OCI-LY3 (cell line): ENCODE measurements at regions not wholly inside any gene's neighbourhood (a gene's known extent, or its start where the extent isn't known, plus 50 kb on each side); places are given as distances from the start of the nearest gene placed in this dataset.

Experiments used
- EZH2phosphoT487 ChIP-seq: fragments of 200-600 bp; shearing (Covaris generic); IDR thresholded peaks from 2 replicates; pipeline ENCODE4 v1.6.1; 2018; ENCODE audit warnings: antibody characterized with exemption, mixed run types, low read depth
- TF ChIP-seq, protein P1 (sequence below): fragments of 200-600, 300-600 bp; sonication (generic); IDR thresholded peaks from 2 replicates; pipeline ENCODE4 v1.5.1; 2014; ENCODE audit warnings: antibody characterized with exemption, low read length, low read depth

DNA sequence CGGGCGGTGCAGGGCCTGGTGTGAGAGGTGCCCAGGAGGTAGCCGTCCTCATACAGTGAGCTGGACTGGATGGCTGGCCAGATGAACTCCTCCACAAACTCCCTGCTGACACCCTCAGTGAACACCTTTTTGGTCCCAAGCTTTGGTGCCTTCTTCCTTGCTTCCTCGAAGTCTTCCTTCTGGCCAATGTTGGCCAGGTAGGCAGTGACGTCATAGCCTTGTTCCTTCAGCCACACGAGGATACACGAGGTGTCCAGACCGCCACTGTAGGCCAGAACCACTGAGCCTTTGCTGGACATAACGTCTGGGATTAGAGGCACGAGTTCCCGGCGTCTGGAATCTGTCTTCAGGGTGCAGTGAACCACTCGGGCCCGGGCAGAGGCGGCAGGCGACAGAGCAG is 206.8 kb upstream of the SP4 start:
- TF ChIP-seq, protein P1, sequence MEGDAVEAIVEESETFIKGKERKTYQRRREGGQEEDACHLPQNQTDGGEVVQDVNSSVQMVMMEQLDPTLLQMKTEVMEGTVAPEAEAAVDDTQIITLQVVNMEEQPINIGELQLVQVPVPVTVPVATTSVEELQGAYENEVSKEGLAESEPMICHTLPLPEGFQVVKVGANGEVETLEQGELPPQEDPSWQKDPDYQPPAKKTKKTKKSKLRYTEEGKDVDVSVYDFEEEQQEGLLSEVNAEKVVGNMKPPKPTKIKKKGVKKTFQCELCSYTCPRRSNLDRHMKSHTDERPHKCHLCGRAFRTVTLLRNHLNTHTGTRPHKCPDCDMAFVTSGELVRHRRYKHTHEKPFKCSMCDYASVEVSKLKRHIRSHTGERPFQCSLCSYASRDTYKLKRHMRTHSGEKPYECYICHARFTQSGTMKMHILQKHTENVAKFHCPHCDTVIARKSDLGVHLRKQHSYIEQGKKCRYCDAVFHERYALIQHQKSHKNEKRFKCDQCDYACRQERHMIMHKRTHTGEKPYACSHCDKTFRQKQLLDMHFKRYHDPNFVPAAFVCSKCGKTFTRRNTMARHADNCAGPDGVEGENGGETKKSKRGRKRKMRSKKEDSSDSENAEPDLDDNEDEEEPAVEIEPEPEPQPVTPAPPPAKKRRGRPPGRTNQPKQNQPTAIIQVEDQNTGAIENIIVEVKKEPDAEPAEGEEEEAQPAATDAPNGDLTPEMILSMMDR = no peak
- TF ChIP-seq EZH2phosphoT487 = no peak
